ENCODE measurements at regions not wholly inside any gene's neighbourhood (a gene's known extent, or its start where the extent isn't known, plus 50 kb on each side); places are given as distances from the start of the nearest gene placed in this dataset.

- no peak for TF ChIP-seq CTCF (IDR thresholded peaks at IDR 0.05; ENCODE audit: poor library complexity)
- TF ChIP-seq EZH2 (IDR thresholded peaks at IDR 0.05; ENCODE audit: borderline replicate concordance) = no peak
Observed at GRCh38 chr3:153254361-153254760, 92.3 kb downstream of the RAP2B start.
